DOHH2 (cell line): ENCODE measurements at regions not wholly inside any gene's neighbourhood (a gene's known extent, or its start where the extent isn't known, plus 50 kb on each side); places are given as distances from the start of the nearest gene placed in this dataset.

Source experiments
- EZH2phosphoT487 ChIP-seq: fragments of 200-600 bp; sonication (generic); IDR thresholded peaks from 2 replicates; pipeline ENCODE4 v1.6.1; 2017; ENCODE audit warnings: borderline replicate concordance, mild to moderate bottlenecking, antibody characterized with exemption, low read length, moderate library complexity, mixed read lengths
- TF ChIP-seq, protein P1 (sequence below): fragments of 200-600 bp; sonication (generic); IDR thresholded peaks from one replicate; pipeline ENCODE4 v1.5.1; 2014; ENCODE audit warnings: antibody characterized with exemption, mild to moderate bottlenecking, low read depth, low read length; ENCODE audit not compliant: poor library complexity, severe bottlenecking

DNA sequence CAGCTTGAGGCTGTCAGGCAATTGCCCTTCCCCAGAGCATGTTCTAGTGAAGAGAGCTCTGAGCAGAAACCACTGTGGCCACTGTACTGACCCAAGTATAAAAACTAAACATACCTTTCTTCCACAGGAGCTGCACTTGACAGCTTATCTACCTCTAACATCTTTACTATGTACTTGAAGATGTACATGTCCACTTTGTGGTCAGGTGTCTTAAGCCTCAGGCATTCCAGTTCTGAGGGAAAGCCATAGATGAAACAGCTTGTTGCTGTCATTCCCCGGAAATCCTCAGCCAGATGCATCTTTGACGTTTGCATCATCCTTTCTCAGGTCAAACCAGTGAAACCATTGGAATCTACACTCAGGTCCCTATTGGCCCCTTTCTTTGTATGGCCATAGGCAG, 70.4 kb downstream of the CHRM3 start:
- TF ChIP-seq, protein P1, sequence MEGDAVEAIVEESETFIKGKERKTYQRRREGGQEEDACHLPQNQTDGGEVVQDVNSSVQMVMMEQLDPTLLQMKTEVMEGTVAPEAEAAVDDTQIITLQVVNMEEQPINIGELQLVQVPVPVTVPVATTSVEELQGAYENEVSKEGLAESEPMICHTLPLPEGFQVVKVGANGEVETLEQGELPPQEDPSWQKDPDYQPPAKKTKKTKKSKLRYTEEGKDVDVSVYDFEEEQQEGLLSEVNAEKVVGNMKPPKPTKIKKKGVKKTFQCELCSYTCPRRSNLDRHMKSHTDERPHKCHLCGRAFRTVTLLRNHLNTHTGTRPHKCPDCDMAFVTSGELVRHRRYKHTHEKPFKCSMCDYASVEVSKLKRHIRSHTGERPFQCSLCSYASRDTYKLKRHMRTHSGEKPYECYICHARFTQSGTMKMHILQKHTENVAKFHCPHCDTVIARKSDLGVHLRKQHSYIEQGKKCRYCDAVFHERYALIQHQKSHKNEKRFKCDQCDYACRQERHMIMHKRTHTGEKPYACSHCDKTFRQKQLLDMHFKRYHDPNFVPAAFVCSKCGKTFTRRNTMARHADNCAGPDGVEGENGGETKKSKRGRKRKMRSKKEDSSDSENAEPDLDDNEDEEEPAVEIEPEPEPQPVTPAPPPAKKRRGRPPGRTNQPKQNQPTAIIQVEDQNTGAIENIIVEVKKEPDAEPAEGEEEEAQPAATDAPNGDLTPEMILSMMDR, result no peak
- TF ChIP-seq EZH2phosphoT487, result no peak
